Choroid plexus epithelial cell (primary cell): ENCODE measurements at regions not wholly inside any gene's neighbourhood (a gene's known extent, or its start where the extent isn't known, plus 50 kb on each side); places are given as distances from the start of the nearest gene placed in this dataset.

ENCODE experiments used
- DNase-seq: peaks from one replicate; pipeline ENCODE4 v3.0.0-alpha.2; 2010; ENCODE audit warnings: low read depth
- H3K4me3 ChIP-seq: 2 replicates; pipeline ENCODE4 v1.5.1; 2011; ENCODE audit warnings: low read depth, mild to moderate bottlenecking, control low read depth, low read length, moderate library complexity
- CTCF ChIP-seq: conservative IDR thresholded peaks from 2 replicates; pipeline ENCODE4 v1.5.1; 2011; ENCODE audit warnings: low read depth, mild to moderate bottlenecking, control low read depth, inconsistent platforms, low read length, moderate library complexity

GRCh38 chr12:63321373-63321772, 170.4 kb upstream of the AVPR1A start:
- H3K4me3 ChIP-seq: no peak overlapping the region
- no peak for DNase-seq
- TF ChIP-seq CTCF: no peak

DNA sequence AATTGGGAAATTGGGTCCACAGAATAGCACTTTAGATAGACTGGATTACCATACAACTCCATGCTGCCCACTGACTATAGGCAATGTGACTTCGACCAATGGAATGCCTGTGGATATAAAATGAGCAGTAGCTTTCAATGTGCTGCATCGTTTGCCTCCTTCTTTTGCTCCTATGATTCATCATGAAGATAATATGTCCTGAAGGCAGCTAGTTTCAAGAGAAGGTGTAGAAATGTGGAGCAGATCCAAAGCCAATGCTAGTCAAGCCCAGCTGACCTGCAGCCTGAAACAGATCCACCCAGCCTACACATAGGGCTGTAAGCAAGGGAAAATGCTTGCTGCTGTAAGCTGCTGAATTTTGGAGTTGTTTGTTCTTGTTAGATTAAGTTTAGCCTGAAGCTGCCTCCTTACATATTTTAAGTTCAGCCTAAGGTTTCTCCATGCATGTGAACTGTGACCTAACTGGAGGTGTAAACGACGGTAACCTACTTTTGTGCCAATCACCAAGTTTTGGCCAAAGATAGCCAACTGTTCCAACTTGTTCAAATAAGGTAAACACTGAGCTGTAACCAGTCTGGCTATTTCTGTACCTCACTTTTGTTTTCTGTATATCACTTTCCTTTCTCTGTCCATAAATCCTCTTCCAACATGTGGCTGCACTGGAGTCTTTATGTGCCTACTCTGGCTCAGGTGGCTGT, 169.1 kb upstream of the AVPR1A start:
- no peak for TF ChIP-seq CTCF
- peak; percentile 34 for DNase-seq
- H3K4me3 ChIP-seq: no peak overlapping the region

GRCh38 chr12:63319386-63319785, 168.4 kb upstream of the AVPR1A start:
- H3K4me3 ChIP-seq: no peak overlapping the region
- DNase-seq: peak; percentile 26
- TF ChIP-seq CTCF: no peak

DNA sequence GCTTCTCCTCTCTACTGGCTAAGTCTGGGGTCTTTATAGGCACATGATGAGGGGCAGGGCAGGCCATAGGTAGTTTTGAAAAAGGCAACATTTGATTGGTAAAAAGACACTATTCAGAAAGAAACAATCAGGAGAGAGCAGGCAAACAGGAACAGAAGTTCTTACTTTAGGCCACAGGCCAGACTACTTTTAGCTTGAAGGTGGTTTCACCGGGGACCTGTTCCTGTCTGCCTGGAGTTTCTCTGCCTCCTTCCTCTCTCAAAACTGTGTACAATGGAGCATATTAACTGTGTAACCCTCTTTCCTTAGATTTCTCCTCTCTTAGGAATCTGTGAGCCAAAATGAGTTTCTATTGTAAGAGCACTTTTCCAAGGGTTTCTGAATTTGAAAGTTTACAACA, 167.9 kb upstream of the AVPR1A start:
- no peak overlapping the region for H3K4me3 ChIP-seq
- no peak for TF ChIP-seq CTCF
- no peak for DNase-seq

GRCh38 chr12:63318313-63318712, 167.3 kb upstream of the AVPR1A start:
- TF ChIP-seq CTCF: no peak
- no peak overlapping the region for H3K4me3 ChIP-seq
- DNase-seq: no peak

DNA sequence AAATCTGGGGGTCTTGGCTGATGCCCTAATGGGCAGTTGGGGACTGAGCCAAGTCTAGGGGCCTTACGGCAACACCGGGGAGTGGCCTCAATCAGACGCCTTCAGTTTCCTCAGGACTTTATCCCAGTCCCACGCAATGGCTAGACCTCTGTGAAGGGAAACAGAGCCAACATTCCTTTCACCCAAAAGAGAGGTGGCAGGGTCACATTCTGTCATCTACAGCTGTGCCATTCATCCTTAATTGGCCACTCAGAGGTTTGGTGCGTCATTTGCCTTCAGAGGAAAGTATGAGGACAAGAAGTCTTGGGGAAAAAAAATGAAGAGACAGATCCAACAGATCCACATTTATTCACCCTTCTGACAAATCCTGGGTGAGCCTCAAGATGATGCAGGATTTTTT, 166.9 kb upstream of the AVPR1A start:
- H3K4me3 ChIP-seq: no peak overlapping the region
- TF ChIP-seq CTCF: no peak
- no peak for DNase-seq

DNA sequence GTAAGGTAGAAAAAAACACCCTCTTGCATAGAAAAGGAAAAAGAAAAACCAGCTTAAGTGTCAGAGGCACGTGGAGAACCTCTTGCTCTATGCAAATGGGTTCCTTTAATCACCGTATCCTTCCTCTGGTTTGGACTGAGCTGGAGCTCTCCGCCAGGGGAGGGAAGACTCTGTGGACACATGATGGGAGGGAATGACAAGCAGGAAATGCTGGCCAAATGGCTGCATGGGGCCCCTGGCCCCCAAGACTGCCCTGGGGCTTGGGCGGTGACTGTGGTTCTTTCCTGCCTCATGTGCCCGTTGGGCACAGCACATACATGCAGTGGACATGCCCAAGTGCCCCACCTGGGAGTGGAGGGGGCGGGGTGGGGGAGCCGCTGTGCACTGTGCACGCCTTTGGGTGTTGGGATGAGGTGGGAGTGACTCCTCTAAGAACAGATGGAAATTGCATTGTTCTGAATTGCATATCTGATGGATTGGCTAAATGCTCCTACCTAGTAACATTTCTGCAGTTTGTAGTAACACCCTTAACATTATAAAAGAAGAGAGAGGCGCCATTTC, 166.4 kb upstream of the AVPR1A start:
- no peak overlapping the region for H3K4me3 ChIP-seq
- DNase-seq: no peak
- no peak for TF ChIP-seq CTCF
